Fibroblast of mammary gland (primary cell): ENCODE measurements at regions not wholly inside any gene's neighbourhood (a gene's known extent, or its start where the extent isn't known, plus 50 kb on each side); places are given as distances from the start of the nearest gene placed in this dataset.

ENCODE experiments used
- DNase-seq: peaks from one replicate; pipeline ENCODE4 v3.0.0-alpha.2; 2010; ENCODE audit warnings: low read depth
- H3K4me3 ChIP-seq: 2 replicates; pipeline ENCODE4 v1.5.1; 2011; ENCODE audit warnings: low read depth, mild to moderate bottlenecking, low read length, moderate library complexity; ENCODE audit not compliant: control insufficient read depth
- CTCF ChIP-seq: conservative IDR thresholded peaks from 2 replicates; pipeline ENCODE4 v1.5.1; 2011; ENCODE audit warnings: low read depth, low read length, inconsistent platforms; ENCODE audit not compliant: control insufficient read depth, insufficient read depth

GRCh38 chr10:57692255-57692980 is 575.3 kb downstream of the IPMK start:
- no peak for TF ChIP-seq CTCF
- no peak overlapping the region for H3K4me3 ChIP-seq
- peak; percentile 88 for DNase-seq

- DNase-seq = no peak
- TF ChIP-seq CTCF = no peak
- no peak overlapping the region for H3K4me3 ChIP-seq
Measured at GRCh38 chr10:57689596-57690297, 577.9 kb downstream of the IPMK start.

GRCh38 chr10:57679916-57680315 is 587.8 kb downstream of the IPMK start:
- DNase-seq = no peak

GRCh38 chr10:57675125-57675524 is 592.6 kb downstream of the IPMK start:
- H3K4me3 ChIP-seq = no peak overlapping the region
- no peak for TF ChIP-seq CTCF
- DNase-seq = no peak

More at GRCh38 chr10:57679916-57680315, 587.8 kb downstream of the IPMK start:
- no peak overlapping the region for H3K4me3 ChIP-seq
- no peak for TF ChIP-seq CTCF

- DNase-seq = no peak
- H3K4me3 ChIP-seq = no peak overlapping the region
Measured at GRCh38 chr10:57673446-57673960, 594.2 kb downstream of the IPMK start.

GRCh38 chr10:57664815-57665214 is 602.9 kb downstream of the IPMK start:
- no peak for TF ChIP-seq CTCF
- H3K4me3 ChIP-seq = no peak overlapping the region
- DNase-seq = no peak

More at GRCh38 chr10:57673446-57673960, 594.2 kb downstream of the IPMK start:
- TF ChIP-seq CTCF = no peak
